K562 (cell line): ENCODE measurements at regions not wholly inside any gene's neighbourhood (a gene's known extent, or its start where the extent isn't known, plus 50 kb on each side); places are given as distances from the start of the nearest gene placed in this dataset.

ENCODE experiments used
- ATAC-seq: fragments of 200-7000 bp; cut with Tn5 transposase; 3 replicates; pipeline ENCODE4 v1.9.1; 2020; ENCODE audit warnings: moderate library complexity
- BruUV-seq: library from RNA; stranded (reverse); fragments of 400-500 nt; replicated peaks from 2 replicates; lab custom pipeline; 2021; lab: Mats Ljungman, UMichigan
- CTCF ChIA-PET: fragments of 300-600 bp; formaldehyde crosslinking; extraction: SDS; loops from one replicate; lab custom pipeline; 2021; ENCODE audit warnings: low intra/inter-chr PET ratio; lab: Yijun Ruan, JAX
- POLR2A ChIA-PET: fragments of 300-600, 350-650 bp; sonication (Branson Sonifier 250); formaldehyde crosslinking; extraction: SDS; loops from one replicate; lab custom pipeline; 2021; ENCODE audit warnings: antibody characterized with exemption, inconsistent platforms; lab: Yijun Ruan, JAX
- DNase-seq, 4 experiments: peaks; one replicate each; pipeline versions ENCODE4 v3.0.0 to v3.0.0-alpha.2; 2011 to 2018; ENCODE audit warnings: low spot score in 3 of 4, mixed read lengths in 3 of 4; ENCODE audit errors: extremely low read depth in 1 of 4
- FAIRE-seq: peaks from 2 replicates; lab custom pipeline; 2011; peaks lifted over from hg19 to GRCh38; lab: Jason Lieb, UNC
- H2AFZ ChIP-seq: 2 replicates; pipeline ENCODE4 v1.6.0; 2011; ENCODE audit warnings: low read depth, low read length, control low read depth, inconsistent platforms
- H3K27ac ChIP-seq: fragments of 200-600 bp; 3 replicates; pipeline ENCODE4 v1.8.0; 2011; ENCODE audit warnings: low read depth, mild to moderate bottlenecking, control low read depth, inconsistent platforms, low read length, moderate library complexity, mixed read lengths; ENCODE audit errors: extremely low read depth
- H3K27me3 ChIP-seq, 2 experiments: fragments of 300-600 bp in 1 of 2; 2 replicates in 1 of 2; 3 replicates in 1 of 2; pipeline versions ENCODE4 v1.6.0 to v1.8.0; 2011; ENCODE audit warnings: inconsistent platforms in 2 of 2, low read length in 2 of 2, mild to moderate bottlenecking in 1 of 2, mixed read lengths in 1 of 2, moderate library complexity in 1 of 2; ENCODE audit not compliant: control insufficient read depth in 2 of 2, insufficient read depth in 2 of 2
- H3K36me3 ChIP-seq: fragments of 300-600 bp; 3 replicates; pipeline ENCODE4 v1.8.0; 2011; ENCODE audit warnings: mild to moderate bottlenecking, low read length, inconsistent platforms; ENCODE audit not compliant: control insufficient read depth, insufficient read depth
- H3K4me1 ChIP-seq, 2 experiments: fragments of 200-600 bp in 1 of 2; replicated peaks in 1 of 2; 2 replicates in 1 of 2; 3 replicates in 1 of 2; pipeline versions ENCODE4 v1.5.1 to v1.8.0; 2011; ENCODE audit warnings: inconsistent platforms in 2 of 2, low read length in 2 of 2, mild to moderate bottlenecking in 1 of 2, mixed read lengths in 1 of 2, moderate library complexity in 1 of 2; ENCODE audit not compliant: control insufficient read depth in 2 of 2, insufficient read depth in 2 of 2
- H3K4me2 ChIP-seq: 2 replicates; pipeline ENCODE4 v1.6.1; 2011; ENCODE audit warnings: low read length, control low read depth, inconsistent platforms, mixed read lengths; ENCODE audit not compliant: insufficient read depth
- H3K4me3 ChIP-seq: fragments of 200-600 bp; sonication (generic), shearing (Covaris generic); 2 replicates; pipeline ENCODE4 v1.5.1; 2016; ENCODE audit warnings: control low read depth, inconsistent platforms
- H3K79me2 ChIP-seq: fragments of 200-600 bp; 3 replicates; pipeline ENCODE4 v1.8.0; 2011; ENCODE audit warnings: low read length, inconsistent platforms; ENCODE audit not compliant: control insufficient read depth, insufficient read depth
- H3K9ac ChIP-seq, 2 experiments: 2 replicates each; pipeline versions ENCODE4 v1.6.0 to v1.6.1; 2011; ENCODE audit warnings: low read depth in 2 of 2, low read length in 2 of 2, control low read depth in 1 of 2, inconsistent platforms in 1 of 2, mild to moderate bottlenecking in 1 of 2, mixed read lengths in 1 of 2; ENCODE audit not compliant: insufficient read depth in 1 of 2
- H3K9me1 ChIP-seq: one replicate; pipeline ENCODE4 v1.6.0; 2011; ENCODE audit warnings: inconsistent platforms, mild to moderate bottlenecking, low read length, moderate library complexity; ENCODE audit not compliant: control insufficient read depth, insufficient read depth
- H3K9me3 ChIP-seq: replicated peaks from 2 replicates; pipeline ENCODE4 v1.5.1; 2011; ENCODE audit warnings: low read depth, low read length, inconsistent platforms; ENCODE audit not compliant: control insufficient read depth, insufficient read depth
- H4K20me1 ChIP-seq: replicated peaks from 2 replicates; pipeline ENCODE4 v1.6.1; 2011; ENCODE audit warnings: low read length, inconsistent platforms, mixed read lengths; ENCODE audit not compliant: control insufficient read depth, insufficient read depth
- BDP1 ChIP-seq: IDR thresholded peaks from 3 replicates; pipeline ENCODE4 v1.6.1; 2011; ENCODE audit not compliant: insufficient read length, insufficient read depth
- MECOM ChIP-seq: fragments of 250-450 bp; sonication (Bioruptor Pico); IDR thresholded peaks from 2 replicates; pipeline ENCODE4 v1.8.0; 2022; ENCODE audit warnings: inconsistent platforms
- PCBP1 ChIP-seq: fragments of 200-400 bp; formaldehyde crosslinking; IDR thresholded peaks from 2 replicates; pipeline ENCODE4 v1.6.1; 2018; ENCODE audit warnings: mild to moderate bottlenecking, low read depth, low read length; ENCODE audit not compliant: poor library complexity, severe bottlenecking
- ZNF639 ChIP-seq, 2 experiments: fragments of 200-800 bp in 1 of 2; sonication (Bioruptor generic) in 1 of 2; sonication (generic) in 1 of 2; formaldehyde crosslinking in 1 of 2; IDR thresholded peaks in 1 of 2; conservative IDR thresholded peaks in 1 of 2; 2 replicates each; pipeline versions ENCODE4 v1.5.0 to v1.6.1; 2016 to 2020; ENCODE audit warnings: missing compliant biosample characterization in 1 of 2, missing genetic modification characterization in 1 of 2, missing genetic modification reagents in 1 of 2
- WGBS: fragments of 100-300 bp; shearing (Covaris generic); methylation state at CpG from one replicate; pipeline ENCODE4 v1.1.6; 2016; ENCODE audit warnings: low coverage, mixed read lengths; ENCODE audit not compliant: insufficient coverage; ENCODE audit errors: missing lambda C conversion rate; 5-methylcytosine and 5-hydroxymethylcytosine counted together
- in situ Hi-C: fragments of 300-500 bp; cut with MboI; formaldehyde crosslinking; loops from 4 replicates; pipeline ENCODE4 v1.15.0; 2018; ENCODE audit warnings: inconsistent platforms, mixed read lengths
- intact Hi-C: fragments of 100-400 bp; cut with micrococcal nuclease; formaldehyde crosslinking; loops from 2 replicates; pipeline ENCODE4 v1.14.2; 2022

- Histone ChIP-seq H3K79me2 (no peaks in the 10 kb centered on the region), H3K4me3 (no peak overlapping the region), H2AFZ (no peak overlapping the region), H3K9me3 (no peaks in the 10 kb centered on the region), H3K9ac (no peak overlapping the region), H3K36me3 (no peaks in the 10 kb centered on the region), H3K4me1 (no peaks in the 10 kb centered on the region), H3K27me3 (no peaks in the 10 kb centered on the region), H3K27ac (no peak overlapping the region), H4K20me1 (no peaks in the 10 kb centered on the region), H3K4me2 (no peak overlapping the region), H3K9me1 (no peaks in the 10 kb centered on the region)
- ATAC-seq (no peak), DNase-seq (no peak), FAIRE-seq (no peak)
- no TSS peak for BruUV-seq
- WGBS = 0% methylated on average over 4 of the region's 4 CpGs
- POLR2A ChIA-PET = no interaction called here
- intact Hi-C loops = no loop called here
- in situ Hi-C loops = no loop called here
- CTCF ChIA-PET = no interaction called here
- TF ChIP-seq PCBP1 = no peak
- TF ChIP-seq MECOM (CRISPR knock-in tag) = no peak
- no peak for TF ChIP-seq ZNF639 (CRISPR knock-in tag; conservative IDR thresholded peaks at IDR 0.05 in 1 of 2, IDR thresholded peaks at IDR 0.05 in 1 of 2)
Observed at GRCh38 chr10:10125676-10126075, 892.0 kb upstream of the CELF2 start.

GRCh38 chr10:10126218-10126617 lies 891.5 kb upstream of the CELF2 start:
- no peak for TF ChIP-seq BDP1
- no peak overlapping the region for H3K4me2 ChIP-seq
- BruUV-seq = no TSS peak
- no peak overlapping the region for H3K9ac ChIP-seq
- H3K27me3 ChIP-seq = no peaks in the 10 kb centered on the region
- no peaks in the 10 kb centered on the region for H3K4me1 ChIP-seq
- no peaks in the 10 kb centered on the region for H3K79me2 ChIP-seq
- no peak for FAIRE-seq
- intact Hi-C loops (no loop called here), in situ Hi-C loops (no loop called here)
- no peak for ATAC-seq
- CTCF ChIA-PET = no interaction called here
- POLR2A ChIA-PET = no interaction called here
- no peaks in the 10 kb centered on the region for H3K9me3 ChIP-seq
- DNase-seq = no peak
- no peaks in the 10 kb centered on the region for H4K20me1 ChIP-seq
- no peaks in the 10 kb centered on the region for H3K36me3 ChIP-seq
- H2AFZ ChIP-seq = no peak overlapping the region
- WGBS = 0% methylated on average over 3 of the region's 3 CpGs
- H3K4me3 ChIP-seq = no peak overlapping the region
- H3K27ac ChIP-seq = no peak overlapping the region
- no peaks in the 10 kb centered on the region for H3K9me1 ChIP-seq
